Thyroid gland (tissue), 4 donors: ENCODE measurements at regions not wholly inside any gene's neighbourhood (a gene's known extent, or its start where the extent isn't known, plus 50 kb on each side); places are given as distances from the start of the nearest gene placed in this dataset.

Experiments used
- DNase-seq, 2 donors: peaks; one replicate each; pipeline ENCODE4 v3.0.0-alpha.2; 2019
- H3K27ac ChIP-seq, 3 donors: fragments of 200-600 bp; sonication (generic); 1 replicate in 2 of 3; 2 replicates in 1 of 3; pipeline ENCODE4 v1.5.1; 2016 to 2019; ENCODE audit warnings: mild to moderate bottlenecking in 1 of 3, moderate library complexity in 1 of 3
- H3K27me3 ChIP-seq: fragments of 200-600 bp; sonication (generic); one replicate; pipeline ENCODE4 v1.5.1; 2019
- H3K36me3 ChIP-seq, 2 donors: fragments of 200-600 bp; sonication (generic); one replicate each; pipeline ENCODE4 v1.5.1; 2016 to 2019
- H3K4me1 ChIP-seq, 2 donors: fragments of 200-600 bp; sonication (generic); one replicate each; pipeline ENCODE4 v1.5.1; 2017 to 2019
- H3K4me3 ChIP-seq, 3 donors: fragments of 200-600 bp; sonication (generic); replicated peaks in 1 of 3; 1 replicate in 2 of 3; 2 replicates in 1 of 3; pipeline ENCODE4 v1.5.1; 2016; ENCODE audit warnings: mild to moderate bottlenecking in 1 of 3
- H3K9me3 ChIP-seq: fragments of 200-600 bp; sonication (generic); one replicate; pipeline ENCODE4 v1.5.1; 2017
- POLR2A ChIP-seq, 2 donors: fragments of 450-650 bp; IDR thresholded peaks; one replicate each; pipeline ENCODE4 v1.6.1; 2017; ENCODE audit warnings: antibody characterized with exemption in 2 of 2, mild to moderate bottlenecking in 2 of 2, moderate library complexity in 1 of 2
- WGBS, 2 donors: methylation state at CpG; one replicate each; pipeline ENCODE4 v1.1.5; 2017; 5-methylcytosine and 5-hydroxymethylcytosine counted together
- intact Hi-C: fragments of 100-400 bp; cut with DNase I; formaldehyde crosslinking; loops from one replicate; pipeline ENCODE4 v1.15.1; 2023
- TF ChIP-seq, protein P1 (sequence below), 6 experiments: fragments of 200-600 bp in 3 of 6; fragments of 450-650 bp in 3 of 6; sonication (generic) in 3 of 6; IDR thresholded peaks; one replicate each; pipeline ENCODE4 v1.5.1; 2016 to 2019; ENCODE audit warnings: antibody characterized with exemption in 6 of 6, mild to moderate bottlenecking in 2 of 6, inconsistent platforms in 1 of 6, moderate library complexity in 1 of 6

DNA sequence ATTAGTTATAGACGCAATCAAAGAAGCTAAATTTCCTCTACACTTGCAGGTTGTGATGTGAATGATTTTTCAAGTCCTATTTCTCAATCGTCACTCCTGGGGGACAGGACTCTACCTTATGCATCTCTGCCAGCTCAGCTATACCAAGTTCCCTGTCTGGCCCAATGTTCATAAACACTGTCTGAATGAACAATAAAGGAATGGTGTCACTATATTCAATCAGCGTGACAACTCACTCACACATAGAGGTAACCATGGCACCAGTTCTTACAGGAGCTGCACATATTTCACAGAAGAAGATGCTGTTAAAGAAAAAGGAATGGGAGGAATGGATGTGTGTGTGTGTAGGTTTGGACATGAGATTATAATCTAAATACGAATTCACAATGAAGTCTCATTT lies 280.6 kb downstream of the PPP1R2C start:
- no peak for DNase-seq
- H3K4me3 ChIP-seq, result no peak overlapping the region
- H3K9me3 ChIP-seq, result no peaks in the 10 kb centered on the region
- intact Hi-C loops, result no loop called here
- H3K36me3 ChIP-seq, result no peaks in the 10 kb centered on the region
- no peaks in the 10 kb centered on the region for H3K27me3 ChIP-seq
- no peaks in the 10 kb centered on the region for H3K4me1 ChIP-seq
- H3K27ac ChIP-seq, result no peak overlapping the region
- 86 to 91% methylated on average over 4 of the region's 4 CpGs for WGBS, 2 donors
- TF ChIP-seq POLR2A (IDR thresholded peaks at IDR 0.05), result no peak
- TF ChIP-seq, protein P1, sequence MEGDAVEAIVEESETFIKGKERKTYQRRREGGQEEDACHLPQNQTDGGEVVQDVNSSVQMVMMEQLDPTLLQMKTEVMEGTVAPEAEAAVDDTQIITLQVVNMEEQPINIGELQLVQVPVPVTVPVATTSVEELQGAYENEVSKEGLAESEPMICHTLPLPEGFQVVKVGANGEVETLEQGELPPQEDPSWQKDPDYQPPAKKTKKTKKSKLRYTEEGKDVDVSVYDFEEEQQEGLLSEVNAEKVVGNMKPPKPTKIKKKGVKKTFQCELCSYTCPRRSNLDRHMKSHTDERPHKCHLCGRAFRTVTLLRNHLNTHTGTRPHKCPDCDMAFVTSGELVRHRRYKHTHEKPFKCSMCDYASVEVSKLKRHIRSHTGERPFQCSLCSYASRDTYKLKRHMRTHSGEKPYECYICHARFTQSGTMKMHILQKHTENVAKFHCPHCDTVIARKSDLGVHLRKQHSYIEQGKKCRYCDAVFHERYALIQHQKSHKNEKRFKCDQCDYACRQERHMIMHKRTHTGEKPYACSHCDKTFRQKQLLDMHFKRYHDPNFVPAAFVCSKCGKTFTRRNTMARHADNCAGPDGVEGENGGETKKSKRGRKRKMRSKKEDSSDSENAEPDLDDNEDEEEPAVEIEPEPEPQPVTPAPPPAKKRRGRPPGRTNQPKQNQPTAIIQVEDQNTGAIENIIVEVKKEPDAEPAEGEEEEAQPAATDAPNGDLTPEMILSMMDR (IDR thresholded peaks at IDR 0.05), result no peak

DNA sequence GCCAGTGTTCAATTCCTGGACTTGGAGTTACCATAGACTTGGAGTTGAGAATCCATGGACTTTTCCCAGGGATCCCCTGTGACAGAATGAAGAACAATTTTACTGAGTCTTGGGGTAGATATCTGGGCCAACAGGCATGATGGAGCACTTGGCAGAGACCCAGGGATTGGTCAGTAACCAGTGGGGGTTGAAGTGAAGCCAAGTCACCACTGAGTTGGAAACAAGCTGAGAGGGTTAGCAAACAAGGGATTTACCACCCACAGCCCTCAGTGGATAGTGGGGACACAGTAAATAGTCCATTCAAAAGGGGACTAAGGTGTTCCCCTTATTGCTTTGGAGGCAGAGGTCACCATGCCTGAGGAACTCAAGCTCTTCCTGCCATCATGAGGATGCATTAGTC lies 281.7 kb downstream of the PPP1R2C start:
- H3K36me3 ChIP-seq, result no peaks in the 10 kb centered on the region
- DNase-seq, result peak; percentile 39 to 41
- H3K27me3 ChIP-seq, result no peaks in the 10 kb centered on the region
- H3K4me1 ChIP-seq, result no peaks in the 10 kb centered on the region
- TF ChIP-seq POLR2A (IDR thresholded peaks at IDR 0.05), result no peak
- TF ChIP-seq, protein P1 (IDR thresholded peaks at IDR 0.05), result no peak
- no peak overlapping the region for H3K4me3 ChIP-seq
- no peak overlapping the region for H3K27ac ChIP-seq
- intact Hi-C loops, result no loop called here
- H3K9me3 ChIP-seq, result no peaks in the 10 kb centered on the region

DNA sequence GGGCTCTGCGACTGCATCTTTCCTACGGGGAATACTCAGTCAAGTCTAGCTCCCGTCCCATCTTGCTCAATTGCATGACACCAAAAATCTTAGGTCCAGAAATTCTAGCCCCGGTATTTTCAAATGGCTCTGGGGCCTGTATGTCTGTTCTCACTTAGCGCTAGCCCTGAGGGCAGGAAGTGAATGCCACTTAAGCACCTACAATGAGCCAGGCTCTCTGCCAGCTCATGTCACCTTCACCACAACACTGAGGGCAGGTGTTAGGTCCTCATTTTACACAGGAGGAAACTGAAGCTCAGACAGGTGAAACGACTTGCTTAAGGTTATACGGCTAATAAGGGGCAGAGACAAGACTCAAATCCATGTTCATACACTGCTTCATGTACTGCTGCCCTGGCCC lies 282.8 kb downstream of the PPP1R2C start:
- H3K36me3 ChIP-seq, result no peaks in the 10 kb centered on the region
- TF ChIP-seq, protein P1 (IDR thresholded peaks at IDR 0.05), result no peak
- TF ChIP-seq POLR2A (IDR thresholded peaks at IDR 0.05), result no peak
- no peaks in the 10 kb centered on the region for H3K27me3 ChIP-seq
- no peak overlapping the region for H3K4me3 ChIP-seq
- intact Hi-C loops, result no loop called here
- no peaks in the 10 kb centered on the region for H3K9me3 ChIP-seq
- H3K27ac ChIP-seq, result no peak overlapping the region
- no peaks in the 10 kb centered on the region for H3K4me1 ChIP-seq
- WGBS, 2 donors, result 69 to 88% methylated on average over 7 of the region's 7 CpGs
- peak; percentile 12 to 39 for DNase-seq

GRCh38 chrX:42491137-42491907 lies 286.6 kb downstream of the PPP1R2C start:
- intact Hi-C loops, result no loop called here
- H3K27me3 ChIP-seq, result no peaks in the 10 kb centered on the region
- TF ChIP-seq POLR2A (IDR thresholded peaks at IDR 0.05), result no peak
- TF ChIP-seq, protein P1 (IDR thresholded peaks at IDR 0.05), result no peak
- DNase-seq, result no peak
- WGBS, 2 donors, result 80 to 91% methylated on average over 2 of the region's 2 CpGs
- H3K27ac ChIP-seq, result no peak overlapping the region
- no peak overlapping the region for H3K4me3 ChIP-seq
- H3K36me3 ChIP-seq, result no peaks in the 10 kb centered on the region
- no peaks in the 10 kb centered on the region for H3K4me1 ChIP-seq
- no peaks in the 10 kb centered on the region for H3K9me3 ChIP-seq

GRCh38 chrX:42490111-42490510 lies 287.9 kb downstream of the PPP1R2C start:
- no peak overlapping the region for H3K27ac ChIP-seq
- WGBS, 2 donors, result 87 to 96% methylated on average over 3 of the region's 3 CpGs
- no peaks in the 10 kb centered on the region for H3K36me3 ChIP-seq
- H3K27me3 ChIP-seq, result no peaks in the 10 kb centered on the region
- no peaks in the 10 kb centered on the region for H3K9me3 ChIP-seq
- no peak for DNase-seq
- H3K4me3 ChIP-seq, result no peak overlapping the region
- intact Hi-C loops, result no loop called here
- TF ChIP-seq, protein P1 (IDR thresholded peaks at IDR 0.05), result no peak
- no peak for TF ChIP-seq POLR2A (IDR thresholded peaks at IDR 0.05)
- no peaks in the 10 kb centered on the region for H3K4me1 ChIP-seq
